ENCODE measurements at regions not wholly inside any gene's neighbourhood (a gene's known extent, or its start where the extent isn't known, plus 50 kb on each side); places are given as distances from the start of the nearest gene placed in this dataset.

GRCh38 chr3:25142609-25143355 is 285.3 kb upstream of the RARB start:
- H3K79me2 ChIP-seq (ENCODE audit: insufficient read depth, low read length) = no peaks in the 10 kb centered on the region
- no peak overlapping the region for H3K27ac ChIP-seq (ENCODE audit: low read depth, low read length)
- no peaks in the 10 kb centered on the region for H3K36me3 ChIP-seq (ENCODE audit: insufficient read depth, low read length)
- no peak overlapping the region for H2AFZ ChIP-seq (ENCODE audit: low read length)
- H3K4me3 ChIP-seq (ENCODE audit: insufficient read depth, low read length) = no peak overlapping the region
- no peaks in the 10 kb centered on the region for H3K4me1 ChIP-seq (ENCODE audit: insufficient read depth, low read length)
- TF ChIP-seq CTCF (IDR thresholded peaks at IDR 0.05; ENCODE audit: extremely low read depth, low read depth, low read length) = no peak
- no peaks in the 10 kb centered on the region for H3K9me3 ChIP-seq (ENCODE audit: low read depth, low read length)
- DNase-seq (ENCODE audit: insufficient read length, low spot score, missing footprints) = no peak
- H3K27me3 ChIP-seq (ENCODE audit: insufficient read depth, low read length) = no peaks in the 10 kb centered on the region
- no peaks in the 10 kb centered on the region for H4K20me1 ChIP-seq (ENCODE audit: insufficient read depth, low read length)
- H3K4me2 ChIP-seq (ENCODE audit: insufficient read depth, low read length) = no peak overlapping the region

- no peaks in the 10 kb centered on the region for H3K36me3 ChIP-seq (ENCODE audit: insufficient read depth, low read length)
- no peak for DNase-seq (ENCODE audit: insufficient read length, low spot score, missing footprints)
- no peaks in the 10 kb centered on the region for H3K79me2 ChIP-seq (ENCODE audit: insufficient read depth, low read length)
- no peak overlapping the region for H3K4me3 ChIP-seq (ENCODE audit: insufficient read depth, low read length)
- no peak for TF ChIP-seq CTCF (IDR thresholded peaks at IDR 0.05; ENCODE audit: extremely low read depth, low read depth, low read length)
- H4K20me1 ChIP-seq (ENCODE audit: insufficient read depth, low read length) = no peaks in the 10 kb centered on the region
- H3K4me1 ChIP-seq (ENCODE audit: insufficient read depth, low read length) = no peaks in the 10 kb centered on the region
- H3K27me3 ChIP-seq (ENCODE audit: insufficient read depth, low read length) = no peaks in the 10 kb centered on the region
- no peak overlapping the region for H2AFZ ChIP-seq (ENCODE audit: low read length)
- no peak overlapping the region for H3K27ac ChIP-seq (ENCODE audit: low read depth, low read length)
- no peak overlapping the region for H3K4me2 ChIP-seq (ENCODE audit: insufficient read depth, low read length)
- H3K9me3 ChIP-seq (ENCODE audit: low read depth, low read length) = no peaks in the 10 kb centered on the region
Measured at GRCh38 chr3:25143356-25144025, 284.6 kb upstream of the RARB start.

DNA sequence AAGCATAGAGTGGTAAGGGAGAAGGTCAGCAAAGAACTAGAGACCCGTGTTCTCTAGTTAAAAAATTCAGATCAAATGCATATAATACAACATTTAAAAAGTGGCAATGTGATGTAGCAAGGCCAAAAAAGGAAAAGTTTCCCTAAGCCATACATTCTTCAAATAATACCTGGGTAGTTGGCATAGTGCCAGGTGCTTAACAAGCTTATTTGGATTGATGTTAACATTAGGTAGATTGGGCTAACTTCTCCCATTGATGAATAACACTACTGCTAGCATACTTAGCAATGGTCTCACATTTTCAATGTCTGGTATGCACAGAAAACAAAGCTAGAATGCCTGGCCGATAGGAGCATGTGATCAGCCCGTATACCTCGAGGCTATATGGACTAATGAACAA is 283.6 kb upstream of the RARB start:
- H3K4me2 ChIP-seq (ENCODE audit: insufficient read depth, low read length) = no peak overlapping the region
- no peak overlapping the region for H2AFZ ChIP-seq (ENCODE audit: low read length)
- no peak for TF ChIP-seq CTCF (IDR thresholded peaks at IDR 0.05; ENCODE audit: extremely low read depth, low read depth, low read length)
- H3K27me3 ChIP-seq (ENCODE audit: insufficient read depth, low read length) = no peaks in the 10 kb centered on the region
- no peaks in the 10 kb centered on the region for H4K20me1 ChIP-seq (ENCODE audit: insufficient read depth, low read length)
- no peaks in the 10 kb centered on the region for H3K4me1 ChIP-seq (ENCODE audit: insufficient read depth, low read length)
- no peak overlapping the region for H3K4me3 ChIP-seq (ENCODE audit: insufficient read depth, low read length)
- H3K36me3 ChIP-seq (ENCODE audit: insufficient read depth, low read length) = no peaks in the 10 kb centered on the region
- DNase-seq (ENCODE audit: insufficient read length, low spot score, missing footprints) = no peak
- H3K27ac ChIP-seq (ENCODE audit: low read depth, low read length) = no peak overlapping the region
- no peaks in the 10 kb centered on the region for H3K79me2 ChIP-seq (ENCODE audit: insufficient read depth, low read length)
- no peaks in the 10 kb centered on the region for H3K9me3 ChIP-seq (ENCODE audit: low read depth, low read length)

DNA sequence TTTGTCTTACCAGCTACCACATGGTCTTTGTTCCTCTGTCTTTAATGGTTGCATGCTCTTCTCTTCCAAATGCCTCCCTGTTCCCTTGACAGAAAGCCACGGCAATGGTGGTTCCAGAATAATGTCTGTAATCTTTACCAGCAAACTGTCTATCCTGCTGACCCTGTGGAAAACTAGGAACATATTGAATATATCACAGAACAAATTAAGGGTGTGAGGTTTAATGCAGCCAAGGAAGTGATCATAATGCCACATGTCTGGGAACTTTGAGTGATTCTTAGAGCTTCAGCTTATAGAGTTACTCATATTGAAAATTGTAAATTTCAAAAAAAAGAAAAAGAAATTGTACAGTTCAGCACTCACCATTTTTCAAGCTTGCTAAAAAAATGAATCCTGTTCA is 282.9 kb upstream of the RARB start:
- H3K4me2 ChIP-seq (ENCODE audit: insufficient read depth, low read length) = no peak overlapping the region
- no peaks in the 10 kb centered on the region for H3K27me3 ChIP-seq (ENCODE audit: insufficient read depth, low read length)
- no peaks in the 10 kb centered on the region for H3K4me1 ChIP-seq (ENCODE audit: insufficient read depth, low read length)
- H2AFZ ChIP-seq (ENCODE audit: low read length) = no peak overlapping the region
- H4K20me1 ChIP-seq (ENCODE audit: insufficient read depth, low read length) = no peaks in the 10 kb centered on the region
- DNase-seq (ENCODE audit: insufficient read length, low spot score, missing footprints) = no peak
- H3K9me3 ChIP-seq (ENCODE audit: low read depth, low read length) = no peaks in the 10 kb centered on the region
- no peaks in the 10 kb centered on the region for H3K79me2 ChIP-seq (ENCODE audit: insufficient read depth, low read length)
- no peaks in the 10 kb centered on the region for H3K36me3 ChIP-seq (ENCODE audit: insufficient read depth, low read length)
- H3K27ac ChIP-seq (ENCODE audit: low read depth, low read length) = no peak overlapping the region
- H3K4me3 ChIP-seq (ENCODE audit: insufficient read depth, low read length) = no peak overlapping the region
- no peak for TF ChIP-seq CTCF (IDR thresholded peaks at IDR 0.05; ENCODE audit: extremely low read depth, low read depth, low read length)
